Hepatocyte (in vitro differentiated cells): ENCODE measurements at regions not wholly inside any gene's neighbourhood (a gene's known extent, or its start where the extent isn't known, plus 50 kb on each side); places are given as distances from the start of the nearest gene placed in this dataset.

Source experiments
- DNase-seq: peaks from one replicate; pipeline ENCODE4 v3.0.0-alpha.2; 2016; ENCODE audit warnings: low spot score
- H2AFZ ChIP-seq: fragments of 200-600 bp; sonication (generic); 2 replicates; pipeline ENCODE4 v1.6.0; 2016; ENCODE audit warnings: antibody characterized with exemption, mild to moderate bottlenecking
- H3K27ac ChIP-seq: fragments of 200-600 bp; sonication (generic); 2 replicates; pipeline ENCODE4 v1.5.1; 2016; ENCODE audit warnings: mild to moderate bottlenecking
- H3K27me3 ChIP-seq: fragments of 200-600 bp; sonication (generic); 2 replicates; pipeline ENCODE4 v1.6.1; 2016
- H3K36me3 ChIP-seq: fragments of 200-600 bp; sonication (generic); replicated peaks from 2 replicates; pipeline ENCODE4 v1.5.1; 2016; ENCODE audit warnings: low read depth; ENCODE audit not compliant: insufficient read depth
- H3K4me1 ChIP-seq: fragments of 200-600 bp; sonication (generic); 2 replicates; pipeline ENCODE4 v1.5.1; 2016; ENCODE audit warnings: mild to moderate bottlenecking, moderate library complexity; ENCODE audit not compliant: insufficient read depth
- H3K4me2 ChIP-seq: fragments of 200-600 bp; sonication (generic); 2 replicates; pipeline ENCODE4 v1.6.0; 2016
- H3K4me3 ChIP-seq: fragments of 200-600 bp; sonication (generic); 2 replicates; pipeline ENCODE4 v1.5.1; 2016; ENCODE audit warnings: mild to moderate bottlenecking
- H3K79me2 ChIP-seq: fragments of 200-600 bp; sonication (generic); 2 replicates; pipeline ENCODE4 v1.6.0; 2017; ENCODE audit warnings: mild to moderate bottlenecking
- H3K9me2 ChIP-seq: fragments of 200-600 bp; sonication (generic); replicated peaks from 2 replicates; pipeline ENCODE4 v1.6.0; 2017; ENCODE audit warnings: mild to moderate bottlenecking; ENCODE audit not compliant: insufficient read depth
- H3K9me3 ChIP-seq: fragments of 200-600 bp; sonication (generic); 2 replicates; pipeline ENCODE4 v1.5.1; 2016; ENCODE audit warnings: low read depth, mild to moderate bottlenecking
- H4K20me1 ChIP-seq: fragments of 200-600 bp; sonication (generic); 2 replicates; pipeline ENCODE4 v1.6.0; 2016; ENCODE audit warnings: mild to moderate bottlenecking; ENCODE audit not compliant: insufficient read depth, poor library complexity, severe bottlenecking
- CTCF ChIP-seq: fragments of 200-600 bp; sonication (generic); IDR thresholded peaks from 2 replicates; pipeline ENCODE4 v1.5.1; 2016; ENCODE audit warnings: antibody characterized with exemption, mild to moderate bottlenecking; ENCODE audit not compliant: poor library complexity
- EZH2 ChIP-seq: fragments of 200-600 bp; sonication (generic); IDR thresholded peaks from 2 replicates; pipeline ENCODE4 v1.6.1; 2016; ENCODE audit warnings: antibody characterized with exemption, mild to moderate bottlenecking, borderline replicate concordance
- EZH2phosphoT487 ChIP-seq: fragments of 200-600 bp; sonication (generic); IDR thresholded peaks from one replicate; pipeline ENCODE4 v1.6.1; 2018; ENCODE audit warnings: antibody characterized with exemption, mild to moderate bottlenecking, low read depth, moderate library complexity; ENCODE audit not compliant: unreplicated experiment, severe bottlenecking
- WGBS: methylation state at CpG from one replicate; pipeline ENCODE4 v1.1.6; 2016; ENCODE audit warnings: low lambda C conversion rate; ENCODE audit errors: missing lambda C conversion rate; 5-methylcytosine and 5-hydroxymethylcytosine counted together

DNA sequence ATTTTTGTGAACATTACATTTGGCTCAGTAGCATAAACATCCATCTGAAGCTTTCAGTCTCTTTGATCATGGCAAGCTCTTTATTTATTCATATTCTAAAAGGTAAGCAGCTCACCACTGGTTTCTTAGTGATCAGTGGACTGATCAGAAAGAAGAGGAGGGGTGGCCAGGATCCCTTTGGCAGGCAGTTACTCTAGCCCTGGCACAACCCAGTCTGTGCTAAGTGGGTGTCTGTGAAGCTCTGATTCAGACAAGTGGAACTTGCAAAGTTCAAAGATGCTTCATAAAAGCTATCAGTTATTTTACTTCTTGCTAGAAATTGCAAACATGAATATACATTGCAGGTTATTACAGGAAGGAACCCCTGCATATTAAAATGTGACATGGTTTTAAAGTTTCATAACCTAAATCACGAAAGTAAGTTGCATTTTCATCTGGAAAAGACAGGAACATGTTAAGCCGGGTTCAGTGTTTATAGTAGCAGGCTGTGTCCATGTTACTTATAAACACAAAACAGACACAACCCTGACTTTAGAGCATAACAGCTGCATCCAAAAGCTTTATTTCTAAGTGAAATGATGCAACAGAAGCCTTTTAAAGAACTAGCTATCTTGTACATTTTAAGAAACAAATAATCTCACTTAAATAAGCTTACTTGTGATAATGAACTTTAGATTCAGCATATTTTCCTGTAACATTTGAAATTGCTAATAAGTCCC lies 785.3 kb downstream of the MCTP2 start:
- Histone ChIP-seq H3K27me3 (no peaks in the 10 kb centered on the region), H3K79me2 (no peaks in the 10 kb centered on the region), H3K4me1 (peaks cover 4% of the 10 kb centered on the region), H3K4me2 (peak overlapping the region; percentile 31), H3K36me3 (no peaks in the 10 kb centered on the region), H3K4me3 (no peak overlapping the region), H3K27ac (peak overlapping the region; percentile 40), H4K20me1 (no peaks in the 10 kb centered on the region), H3K9me2 (no peaks in the 10 kb centered on the region), H2AFZ (no peak overlapping the region), H3K9me3 (no peaks in the 10 kb centered on the region)
- 28% methylated on average over 2 of the region's 2 CpGs for WGBS
- TF ChIP-seq EZH2 (no peak), CTCF (no peak), EZH2phosphoT487 (no peak)
- peak; percentile 20 for DNase-seq

- Histone ChIP-seq H3K9me3 (no peaks in the 10 kb centered on the region), H4K20me1 (no peaks in the 10 kb centered on the region), H2AFZ (no peak overlapping the region), H3K4me2 (no peak overlapping the region), H3K79me2 (no peaks in the 10 kb centered on the region), H3K4me3 (no peak overlapping the region), H3K36me3 (no peaks in the 10 kb centered on the region), H3K27ac (peak overlapping the region; percentile 40), H3K4me1 (peaks cover 4% of the 10 kb centered on the region), H3K27me3 (no peaks in the 10 kb centered on the region), H3K9me2 (no peaks in the 10 kb centered on the region)
- DNase-seq = peak; percentile 19
- TF ChIP-seq EZH2 (no peak), CTCF (no peak), EZH2phosphoT487 (no peak)
- WGBS = 80% methylated on average over 4 of the region's 4 CpGs
These were observed 786.4 kb downstream of the MCTP2 start for GRCh38 chr15:95017666-95018328.

DNA sequence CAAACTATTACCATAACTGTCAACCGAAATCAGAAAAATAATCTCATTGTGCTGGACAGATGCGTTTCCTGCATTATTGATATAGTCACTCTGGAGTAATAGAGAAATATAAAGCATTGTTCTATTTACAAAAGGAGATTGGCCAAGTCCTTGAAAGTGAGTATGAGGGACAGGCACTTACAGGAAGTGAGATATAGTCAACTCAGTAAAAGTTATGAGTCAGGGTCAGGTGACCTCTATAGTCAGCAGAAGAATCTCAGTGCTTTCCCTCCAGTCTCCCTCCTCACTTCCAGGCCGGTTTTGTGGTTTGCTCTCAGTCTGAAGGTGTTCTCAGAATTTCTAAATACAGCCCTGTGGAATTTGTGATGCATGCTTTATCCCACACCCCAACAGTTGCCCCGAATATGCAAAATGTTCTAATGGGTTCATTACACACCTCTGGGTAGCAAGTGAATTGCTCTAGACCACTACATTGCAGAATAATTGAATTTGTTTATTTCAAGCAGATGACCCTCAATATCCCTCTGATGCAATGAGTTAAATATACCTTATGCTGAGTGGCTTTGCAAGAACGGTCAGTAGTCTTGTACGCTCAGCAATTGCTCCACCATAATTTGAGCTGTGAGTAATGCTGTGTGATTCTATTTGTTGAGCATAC lies 787.7 kb downstream of the MCTP2 start:
- Histone ChIP-seq H3K9me2 (no peaks in the 10 kb centered on the region), H3K4me2 (no peak overlapping the region), H3K27me3 (no peaks in the 10 kb centered on the region), H3K4me1 (peaks cover 4% of the 10 kb centered on the region), H3K9me3 (no peaks in the 10 kb centered on the region), H3K79me2 (no peaks in the 10 kb centered on the region), H3K36me3 (no peaks in the 10 kb centered on the region), H2AFZ (no peak overlapping the region), H4K20me1 (no peaks in the 10 kb centered on the region), H3K4me3 (no peak overlapping the region), H3K27ac (no peak overlapping the region)
- TF ChIP-seq CTCF (no peak), EZH2phosphoT487 (no peak)
- WGBS = 72% methylated on average over 6 of the region's 6 CpGs
- peak; percentile 52 for DNase-seq
